Mesenteric fat pad (tissue), 1 donor: ENCODE measurements at regions not wholly inside any gene's neighbourhood (a gene's known extent, or its start where the extent isn't known, plus 50 kb on each side); places are given as distances from the start of the nearest gene placed in this dataset.

ENCODE experiments used
- DNase-seq: peaks from one replicate; pipeline ENCODE4 v3.0.0-alpha.2; 2020; ENCODE audit warnings: low spot score
- donor health status: DM: yes; HTN: yes; CAD: no.

DNA sequence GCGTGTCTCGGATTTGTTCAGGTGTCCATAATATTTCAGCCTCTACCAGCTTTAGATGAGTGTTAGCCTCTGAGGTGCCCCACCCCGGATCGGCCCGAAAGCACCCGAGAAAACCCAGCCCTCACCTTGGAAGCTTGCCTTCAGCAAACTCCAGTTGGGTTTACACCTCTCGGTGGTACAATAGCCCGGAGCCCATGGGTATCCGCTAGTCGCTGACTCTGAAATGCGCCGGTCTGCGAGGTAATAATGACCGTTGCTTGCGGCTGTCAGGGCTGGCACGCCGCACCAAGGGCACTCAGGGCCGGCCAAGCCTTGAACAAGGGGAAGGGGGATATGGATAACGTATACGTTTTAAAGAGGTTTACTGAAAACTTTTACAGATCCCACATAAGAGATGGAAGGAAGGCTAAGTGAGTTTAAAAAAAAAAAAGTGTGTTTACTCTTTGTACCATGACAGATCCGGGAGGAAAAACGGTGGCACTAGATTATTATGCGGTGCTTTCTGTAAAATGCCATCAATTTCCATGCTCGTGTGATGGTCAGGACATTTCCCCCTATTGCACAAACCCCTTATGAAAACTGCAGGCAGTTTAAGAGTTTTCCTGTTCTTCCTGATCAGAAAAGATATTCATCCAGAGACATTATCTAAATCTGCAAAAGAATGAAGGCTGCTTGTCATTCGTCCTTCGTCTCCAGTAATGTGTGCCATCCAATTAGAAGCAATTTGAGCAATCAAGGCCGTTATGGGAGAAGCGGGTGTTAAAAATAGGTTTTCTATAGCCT, 124.2 kb downstream of the TMEM161B start:
- no peak for DNase-seq

DNA sequence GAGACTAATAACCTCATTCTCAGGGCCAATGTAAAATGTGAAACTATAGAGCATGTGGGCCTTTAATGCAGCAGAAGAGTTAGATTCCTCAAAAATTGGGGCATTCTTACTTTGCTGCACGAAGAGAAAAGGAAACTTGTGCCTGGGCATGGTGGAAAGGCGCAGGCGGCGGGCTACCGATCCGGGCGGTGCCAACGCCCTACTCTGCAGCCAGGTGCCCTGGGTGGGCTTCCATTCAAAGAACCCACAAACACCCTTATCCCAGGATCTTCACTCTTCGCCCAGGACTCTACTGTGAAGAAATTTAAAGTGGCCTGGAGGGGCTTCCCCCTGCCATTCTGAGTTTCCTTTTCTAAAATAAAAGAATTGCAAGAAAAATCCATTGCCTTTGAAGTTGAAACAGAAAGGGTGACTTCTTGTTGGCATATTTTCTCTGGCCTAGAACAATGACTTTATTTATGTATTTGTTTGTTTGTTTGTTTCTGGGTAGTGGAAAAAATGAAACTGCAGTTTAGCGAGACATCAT, 124.9 kb downstream of the TMEM161B start:
- no peak for DNase-seq

DNA sequence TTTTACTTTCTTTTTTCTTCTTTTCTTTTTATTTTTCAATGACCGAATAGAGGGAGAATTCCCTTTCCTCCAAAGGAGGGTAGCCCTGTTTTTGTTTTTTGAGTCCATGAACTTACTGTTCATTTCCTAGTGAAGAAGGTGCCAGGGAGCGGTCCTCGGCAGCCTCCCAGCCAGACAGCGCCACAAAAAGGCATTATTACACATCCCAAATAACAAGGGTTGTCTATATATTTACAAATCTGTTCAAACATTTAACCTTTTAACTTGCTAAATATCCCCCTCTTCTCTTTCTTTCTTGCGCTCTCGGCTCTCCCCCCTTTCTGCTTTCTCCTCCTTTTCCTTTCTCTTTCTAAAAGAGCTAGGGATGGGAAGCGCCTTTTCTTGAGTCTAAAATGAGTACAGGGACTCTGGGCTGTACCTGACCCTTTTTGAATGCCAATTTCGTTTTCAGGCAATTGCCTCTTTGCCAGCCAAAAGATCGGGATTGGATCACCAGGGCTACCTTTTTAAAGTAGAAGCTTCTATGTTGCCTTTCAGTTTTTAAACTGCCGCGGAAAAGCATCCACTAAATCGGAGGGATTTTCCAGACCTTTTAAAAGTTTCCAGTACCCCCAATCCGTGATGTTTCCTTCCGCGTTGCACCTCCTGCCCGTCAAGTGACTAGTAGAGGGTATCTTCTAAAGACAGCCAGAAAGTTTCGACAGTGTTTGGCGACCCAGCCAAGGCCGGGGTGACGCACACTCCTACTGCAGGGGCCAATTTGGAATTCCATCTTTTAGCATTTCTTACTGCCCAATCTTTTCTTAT, 125.6 kb downstream of the TMEM161B start:
- DNase-seq, result no peak

DNA sequence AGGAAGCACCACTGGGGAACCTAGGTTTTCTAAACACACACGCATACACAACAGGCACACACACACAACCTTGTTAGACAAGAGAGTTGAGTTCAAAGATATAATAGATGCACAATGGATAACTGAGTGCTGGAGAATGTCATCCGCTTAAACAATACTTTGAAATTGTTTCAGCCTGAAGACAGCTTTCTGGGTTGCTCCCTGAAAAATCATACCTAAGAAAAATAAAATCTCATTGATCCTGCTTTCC, 126.1 kb downstream of the TMEM161B start:
- no peak for DNase-seq

DNA sequence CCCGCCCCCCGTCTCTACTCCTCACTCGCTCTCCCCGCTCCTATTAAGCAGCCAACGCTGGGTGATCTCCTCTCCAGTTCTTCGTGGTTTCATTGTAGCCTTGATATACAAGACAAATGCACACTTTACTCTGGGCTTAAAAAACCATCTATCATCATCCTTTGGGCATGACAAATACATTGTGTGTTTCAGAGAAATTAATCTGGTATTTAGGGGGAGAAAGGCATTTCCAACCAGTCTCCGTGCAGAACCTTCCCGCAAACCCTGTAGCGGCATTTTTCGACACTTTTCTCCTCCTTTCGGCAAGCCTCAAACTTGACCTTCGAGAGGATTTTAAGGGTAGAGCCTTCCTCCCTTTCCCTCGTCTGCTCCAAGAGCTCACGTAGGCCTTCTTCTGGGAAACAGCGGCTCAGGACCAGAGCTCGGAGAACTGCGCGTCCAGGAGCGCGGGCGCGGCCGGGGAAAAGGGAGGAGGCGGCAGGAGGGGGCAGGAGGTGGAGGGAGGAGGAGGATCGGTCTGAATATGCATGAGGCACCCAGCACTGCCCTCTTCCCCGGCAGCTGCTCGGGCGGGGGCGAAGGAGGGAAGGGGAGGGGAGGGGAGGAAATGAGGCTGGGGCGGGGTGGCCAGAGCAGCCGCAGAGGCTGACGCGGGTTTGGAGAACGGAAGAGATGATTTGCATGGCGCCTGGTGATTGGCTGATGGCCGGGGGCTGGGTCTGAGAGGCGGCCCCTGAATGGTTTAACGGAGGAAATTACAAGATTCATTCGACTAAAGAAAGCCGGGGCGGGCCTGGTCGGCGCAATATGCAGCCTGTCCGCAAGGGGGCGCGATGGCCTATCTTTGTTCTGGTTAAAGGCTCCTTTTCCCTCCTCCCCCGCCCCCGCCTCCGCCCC, 127.5 kb downstream of the TMEM161B start:
- peak; percentile 97 for DNase-seq

DNA sequence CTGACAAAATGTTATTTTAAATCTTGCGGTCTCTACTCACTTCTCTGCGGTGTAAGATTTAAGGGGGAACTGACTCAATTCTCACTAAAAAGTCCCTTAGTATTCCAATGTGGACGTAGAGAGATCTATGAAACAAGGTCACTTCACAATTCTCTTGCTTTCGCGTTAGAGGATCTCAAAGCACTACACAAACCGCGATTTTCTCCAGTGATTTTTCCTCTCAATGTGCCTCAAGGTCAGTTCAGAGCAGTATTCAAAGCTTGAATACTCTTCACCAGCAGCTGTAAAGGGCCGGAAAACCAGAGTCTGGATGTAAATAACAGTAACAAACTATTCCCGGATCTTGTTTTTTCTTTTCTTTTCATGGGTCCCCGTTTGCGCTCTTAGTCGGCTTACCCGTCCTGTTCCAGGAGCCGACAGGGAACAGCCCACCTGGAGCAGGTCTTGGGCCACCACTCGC, 128.2 kb downstream of the TMEM161B start:
- DNase-seq, result no peak

DNA sequence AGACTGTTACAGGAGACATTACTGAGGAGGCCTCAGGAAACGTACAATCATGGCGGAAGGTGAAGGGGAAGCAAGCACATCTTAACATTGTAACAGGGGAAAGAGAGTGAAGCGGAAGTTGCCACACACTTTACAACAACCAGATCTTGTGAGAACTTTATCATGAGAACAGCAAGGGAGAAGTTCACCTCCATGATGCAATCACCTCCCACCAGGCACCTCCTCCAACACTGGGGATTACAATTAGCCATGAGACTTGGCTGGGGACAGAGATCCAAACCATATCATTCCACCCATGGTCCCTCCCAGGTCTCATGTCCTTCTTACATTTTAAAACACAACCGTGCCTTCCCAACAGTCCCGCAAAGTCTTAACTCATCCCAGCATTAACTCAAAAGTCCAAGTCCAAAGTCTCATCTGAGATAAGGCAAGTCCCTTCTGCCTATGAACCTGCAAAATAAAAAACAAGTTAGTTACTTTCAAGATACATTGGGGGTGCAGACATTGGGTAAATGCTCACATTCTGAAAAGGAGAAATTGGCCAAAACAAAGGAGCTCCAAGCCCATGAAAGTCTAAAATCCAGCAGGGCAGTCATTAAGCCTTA, 138.3 kb downstream of the TMEM161B start:
- no peak for DNase-seq

DNA sequence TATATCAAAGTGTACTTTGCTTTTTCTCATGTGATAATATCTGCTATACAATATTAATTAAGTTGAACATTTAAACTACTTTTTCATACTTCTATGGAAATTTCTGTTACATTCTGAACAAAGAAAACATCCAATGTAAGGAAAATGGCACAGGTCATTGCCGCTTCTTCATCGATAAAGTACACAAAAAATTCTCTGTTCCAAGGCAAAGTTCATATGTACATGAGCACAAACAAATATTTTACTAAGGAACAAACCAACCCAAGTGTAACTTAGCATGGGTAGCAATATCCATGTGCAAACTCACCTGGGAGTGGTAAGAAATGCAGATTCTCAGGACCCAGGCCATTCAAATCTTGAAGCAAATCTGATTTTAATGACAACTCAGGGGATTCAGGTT, 139.8 kb downstream of the TMEM161B start:
- no peak for DNase-seq

DNA sequence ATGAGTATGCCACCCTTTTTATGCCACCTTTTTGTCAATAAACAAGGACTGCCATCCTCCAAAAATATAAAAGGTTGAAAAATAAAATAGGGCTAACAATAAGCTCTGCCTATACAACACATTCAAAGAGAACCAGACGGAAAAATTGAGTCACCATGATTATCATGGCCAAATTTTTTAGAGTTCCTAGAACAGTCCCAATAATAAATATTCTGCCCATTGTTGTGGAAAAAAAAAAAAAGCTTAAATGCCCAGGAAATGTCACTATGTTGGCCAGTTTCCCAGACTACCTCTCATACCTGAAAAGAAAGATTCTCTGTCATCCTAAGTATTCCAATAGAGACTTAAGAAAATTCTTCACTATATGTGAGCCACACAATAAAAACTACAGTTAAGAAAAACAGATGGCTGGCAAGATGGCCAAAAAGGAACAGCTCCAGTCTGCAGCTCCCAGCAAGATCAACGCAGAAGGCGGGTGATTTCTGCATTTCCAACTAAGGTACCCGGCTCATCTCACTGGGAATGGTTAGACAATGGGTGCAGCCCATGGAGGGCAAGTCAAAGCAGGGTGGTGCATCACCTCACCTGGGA, 149.0 kb downstream of the TMEM161B start:
- no peak for DNase-seq

DNA sequence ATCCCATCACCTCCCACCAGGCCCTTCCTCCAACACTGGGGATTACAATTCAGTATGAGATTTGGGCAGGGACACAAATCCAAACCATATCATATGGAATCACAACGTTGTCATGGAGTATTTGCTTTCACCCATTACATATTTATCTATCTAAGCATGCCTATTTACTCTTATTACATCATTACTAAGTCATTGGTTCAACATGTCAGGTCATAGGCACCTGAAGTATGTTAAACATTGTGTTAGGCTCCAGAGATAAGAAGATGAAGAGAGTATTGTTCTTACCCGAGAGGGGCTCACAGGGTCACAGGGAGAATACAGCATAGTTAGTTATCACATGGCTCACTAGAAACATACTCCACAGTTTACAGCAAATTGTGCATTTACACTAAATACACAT, 150.5 kb downstream of the TMEM161B start:
- no peak for DNase-seq

DNA sequence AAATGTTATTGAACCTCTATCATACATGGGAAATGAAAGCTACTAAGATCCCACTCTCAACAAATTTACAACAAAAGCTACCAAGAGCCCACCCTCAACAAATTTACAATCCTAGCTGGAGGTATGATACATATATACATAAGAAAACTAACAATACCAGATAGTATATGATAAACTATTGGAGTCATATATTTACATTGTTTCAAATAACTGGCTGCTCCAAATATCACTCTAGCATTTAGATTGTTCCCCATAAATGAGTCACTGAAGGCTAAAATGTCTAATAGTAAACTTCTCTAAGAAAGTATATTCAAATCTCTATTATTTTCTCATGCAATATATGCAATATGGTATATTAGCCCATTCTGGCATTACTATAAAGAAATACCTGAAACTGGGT, 151.1 kb downstream of the TMEM161B start:
- DNase-seq, result no peak

DNA sequence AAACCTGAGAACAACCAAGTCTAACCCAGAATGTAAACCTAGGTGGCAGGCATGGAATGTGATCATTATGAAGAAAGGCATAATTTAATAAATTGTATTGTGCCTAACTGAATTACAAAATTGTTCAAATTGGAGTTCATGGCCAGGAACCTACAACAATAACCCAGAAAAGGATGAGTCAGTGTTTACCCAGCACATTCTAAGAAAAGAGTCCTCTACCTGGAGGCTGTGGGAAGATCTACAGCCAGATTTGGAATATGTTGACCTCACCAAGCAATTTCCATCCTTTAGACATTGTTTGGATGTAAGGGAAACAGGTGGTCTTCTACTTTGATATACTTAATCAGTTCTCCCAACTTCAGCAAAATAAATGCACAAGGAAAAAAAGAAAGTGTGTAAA, 152.2 kb downstream of the TMEM161B start:
- no peak for DNase-seq

DNA sequence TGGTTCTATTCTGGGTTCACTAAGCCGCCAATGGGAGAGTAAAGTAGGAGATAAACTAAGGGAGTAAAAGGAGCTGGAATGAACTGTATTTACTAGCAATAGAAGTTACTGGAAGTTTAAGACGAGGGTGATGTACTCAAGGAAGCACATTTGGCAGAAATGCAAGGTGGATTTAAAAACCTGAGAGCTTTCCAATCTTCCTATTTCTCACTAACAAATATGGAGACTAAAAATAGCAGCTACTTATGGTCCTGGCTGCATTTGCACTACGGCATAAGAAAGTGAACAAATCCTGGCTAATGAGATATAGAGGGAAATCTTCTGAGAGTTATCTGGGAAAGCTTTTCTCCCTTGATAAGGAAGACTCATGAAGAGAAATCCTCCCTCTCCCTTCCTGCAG, 153.4 kb downstream of the TMEM161B start:
- no peak for DNase-seq

DNA sequence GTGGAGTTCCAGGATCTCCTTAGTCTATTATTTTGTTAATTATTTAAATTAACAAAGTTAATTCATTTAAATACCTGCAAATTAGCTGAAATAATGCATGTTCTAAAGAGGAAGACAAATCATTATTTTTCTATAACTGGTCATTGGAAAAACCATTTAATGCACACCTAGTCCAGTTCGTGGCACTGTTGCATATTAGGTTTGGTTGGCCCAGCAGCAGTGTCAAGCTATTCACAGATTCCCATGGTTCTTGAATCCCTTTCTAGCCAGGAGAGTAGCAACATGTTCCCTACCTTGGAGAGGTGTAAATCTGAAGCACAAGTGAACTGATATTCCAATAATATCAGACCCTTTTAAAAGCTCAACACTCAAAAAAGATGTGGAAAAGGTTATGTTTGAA, 155.2 kb downstream of the TMEM161B start:
- DNase-seq, result no peak

DNA sequence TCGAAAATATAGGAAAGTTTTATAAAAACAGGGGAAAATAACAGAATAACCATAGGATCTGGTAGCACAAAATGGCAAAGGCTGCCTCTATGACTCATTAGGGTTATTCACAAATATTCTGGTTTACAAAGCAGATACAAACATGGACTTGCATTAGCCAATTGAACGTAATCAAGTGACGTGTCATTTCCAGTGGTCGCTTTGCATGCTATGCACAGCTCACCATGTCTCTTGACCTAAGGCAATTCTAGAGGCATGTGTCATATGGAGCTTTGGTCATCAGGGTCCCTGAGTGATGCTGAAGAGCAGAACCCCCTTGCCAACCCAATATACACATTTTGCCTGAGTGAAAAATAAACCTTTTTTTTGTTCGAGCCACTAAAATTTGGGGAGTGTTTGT, 158.8 kb downstream of the TMEM161B start:
- DNase-seq, result no peak

DNA sequence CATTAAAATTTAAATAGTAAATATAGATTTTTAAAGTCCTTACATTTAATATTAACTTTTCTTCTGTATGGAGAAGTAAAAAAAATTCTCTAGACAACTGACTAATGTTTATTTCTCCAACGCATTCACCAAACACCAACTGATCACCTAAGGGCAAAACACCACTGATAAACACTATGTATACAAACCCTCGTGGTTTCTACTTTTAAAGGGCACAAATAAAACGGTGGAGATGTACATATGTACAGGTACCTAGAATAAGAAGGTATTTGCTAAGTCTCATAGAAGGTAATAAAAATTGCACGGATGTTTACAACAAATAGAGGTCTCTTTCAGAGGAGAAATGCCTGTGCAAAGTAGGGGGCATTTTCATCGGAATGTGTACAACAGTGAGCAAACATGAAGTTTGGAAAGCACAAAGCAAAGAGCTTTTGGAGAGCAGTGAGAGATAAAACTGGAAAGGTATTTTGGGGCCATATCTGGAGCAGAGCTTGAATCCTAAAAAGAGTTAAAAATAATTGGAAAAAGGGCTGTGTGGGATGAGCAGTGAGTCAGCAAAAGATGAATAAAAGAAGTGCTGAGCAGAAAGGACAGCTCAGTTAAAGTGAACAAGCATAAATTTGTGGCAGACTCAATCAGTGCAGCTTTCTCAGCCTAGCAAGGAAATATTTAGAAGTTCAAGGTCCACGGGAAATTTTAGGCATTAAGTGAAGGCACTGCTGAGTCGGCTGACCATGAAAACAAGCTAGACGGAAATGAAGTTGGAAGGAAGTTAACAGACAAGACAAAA, 160.0 kb downstream of the TMEM161B start:
- no peak for DNase-seq

DNA sequence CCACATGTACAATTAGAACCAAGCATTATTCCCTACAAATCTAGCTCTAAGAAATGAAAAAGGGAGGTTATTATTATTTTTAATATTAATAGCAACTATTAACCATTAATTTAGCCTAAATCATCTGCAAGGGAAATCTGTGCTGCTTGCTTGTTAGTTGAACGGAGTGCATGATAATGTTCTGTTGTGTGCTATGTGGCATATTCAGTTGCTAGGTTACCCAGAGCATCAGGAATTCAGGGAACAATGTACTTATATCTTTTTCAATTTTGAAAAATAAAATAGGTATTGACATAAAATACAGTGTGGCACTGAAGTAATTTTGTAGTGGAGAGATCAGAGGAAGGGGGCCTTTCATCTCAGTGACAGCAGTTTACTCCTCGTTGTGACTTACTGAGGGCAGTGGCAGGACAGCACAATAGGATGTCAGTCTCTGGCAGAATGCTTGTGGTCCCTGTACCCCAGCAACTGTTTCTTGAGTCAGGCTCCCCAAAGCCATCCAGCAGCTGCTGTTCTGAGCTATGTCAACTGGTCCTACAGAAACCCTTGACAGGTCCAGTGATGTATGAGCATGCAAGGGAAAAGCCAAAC, 173.6 kb downstream of the TMEM161B start:
- DNase-seq, result no peak

DNA sequence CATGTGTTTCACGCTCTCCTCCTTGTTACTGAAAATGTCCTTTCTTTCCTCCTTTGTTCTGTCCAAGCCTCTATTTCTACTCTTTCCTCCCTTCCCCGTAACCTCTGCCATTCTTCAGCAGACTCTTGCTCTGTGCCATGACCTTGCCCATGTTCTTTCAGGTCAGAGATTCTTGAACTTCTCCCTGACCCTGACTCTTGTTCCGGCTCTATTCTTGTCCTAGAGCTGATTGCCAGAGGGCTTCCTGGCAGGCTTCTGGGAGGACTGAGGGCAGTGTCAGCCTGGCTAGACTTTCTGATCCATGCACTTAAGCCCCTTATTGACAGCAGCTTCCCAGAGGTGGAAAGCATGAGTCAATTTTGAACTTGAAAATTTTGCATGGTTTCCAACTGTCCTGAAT, 174.2 kb downstream of the TMEM161B start:
- DNase-seq, result no peak

DNA sequence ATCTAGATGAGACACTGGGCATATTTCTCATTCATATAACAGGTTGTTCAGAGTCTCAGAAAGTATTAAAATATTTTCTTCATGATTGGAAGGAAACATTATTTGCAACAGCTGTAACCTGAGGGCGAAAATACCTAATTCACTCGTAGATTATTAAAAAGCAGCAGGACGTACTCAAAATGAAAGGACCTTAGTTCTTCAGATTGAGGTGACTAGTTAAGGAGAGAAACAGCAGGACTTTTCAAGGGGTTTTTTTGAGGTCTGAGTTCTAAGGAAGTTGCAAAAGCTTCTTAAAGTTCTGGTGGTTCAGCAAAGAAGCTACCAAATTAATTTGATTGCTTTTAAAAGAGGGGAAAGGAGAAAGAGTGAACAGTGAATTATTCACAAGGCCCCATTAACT, 174.9 kb downstream of the TMEM161B start:
- no peak for DNase-seq
